Ectodermal cell (in vitro differentiated cells): ENCODE measurements at regions not wholly inside any gene's neighbourhood (a gene's known extent, or its start where the extent isn't known, plus 50 kb on each side); places are given as distances from the start of the nearest gene placed in this dataset.

Experiments used
- H3K27ac ChIP-seq: 2 replicates; pipeline ENCODE4 v1.7.0; 2013; ENCODE audit warnings: mild to moderate bottlenecking, low read depth, low read length; ENCODE audit not compliant: insufficient read depth, poor library complexity, severe bottlenecking
- H3K27me3 ChIP-seq: 2 replicates; pipeline ENCODE4 v1.7.0; 2013; ENCODE audit warnings: mild to moderate bottlenecking, low read length; ENCODE audit not compliant: insufficient read depth, control insufficient read depth, poor library complexity, severe bottlenecking
- H3K36me3 ChIP-seq: one replicate; pipeline ENCODE4 v1.7.0; 2013; ENCODE audit warnings: low read length; ENCODE audit not compliant: control insufficient read depth, insufficient read depth
- H3K4me1 ChIP-seq: one replicate; pipeline ENCODE4 v1.7.0; 2013; ENCODE audit warnings: low read length; ENCODE audit not compliant: control insufficient read depth, insufficient read depth
- H3K4me3 ChIP-seq: 2 replicates; pipeline ENCODE4 v1.7.0; 2013; ENCODE audit warnings: low read depth, low read length, control low read depth; ENCODE audit not compliant: insufficient read depth
- H3K9me3 ChIP-seq: 2 replicates; pipeline ENCODE4 v1.7.0; 2013; ENCODE audit warnings: mild to moderate bottlenecking, low read length, moderate library complexity; ENCODE audit not compliant: control insufficient read depth
- WGBS, 2 experiments: methylation state at CpG; one replicate each; pipeline ENCODE4 v1.1.7; 2013; ENCODE audit warnings: missing lambda C conversion rate in 2 of 2; 5-methylcytosine and 5-hydroxymethylcytosine counted together

- H3K27me3 ChIP-seq: no peaks in the 10 kb centered on the region
- WGBS, 2 experiments: 73 to 76% methylated on average over 2 of the region's 2 CpGs
- no peaks in the 10 kb centered on the region for H3K36me3 ChIP-seq
- H3K4me3 ChIP-seq: no peak overlapping the region
- no peaks in the 10 kb centered on the region for H3K4me1 ChIP-seq
- no peak overlapping the region for H3K27ac ChIP-seq
- no peaks in the 10 kb centered on the region for H3K9me3 ChIP-seq
Measured at GRCh38 chr10:85195596-85195995, 867.2 kb downstream of the CCSER2 start.

- no peak overlapping the region for H3K4me3 ChIP-seq
- H3K27me3 ChIP-seq: no peaks in the 10 kb centered on the region
- 92 to 98% methylated on average over 4 to 5 of the region's 5 CpGs for WGBS, 2 experiments
- no peaks in the 10 kb centered on the region for H3K36me3 ChIP-seq
- no peak overlapping the region for H3K27ac ChIP-seq
- peaks cover 4% of the 10 kb centered on the region for H3K4me1 ChIP-seq
- H3K9me3 ChIP-seq: no peaks in the 10 kb centered on the region
Measured at GRCh38 chr10:85204814-85205213, 876.4 kb downstream of the CCSER2 start.

- Histone ChIP-seq H3K27ac (no peak overlapping the region), H3K9me3 (no peaks in the 10 kb centered on the region), H3K36me3 (no peaks in the 10 kb centered on the region), H3K4me1 (no peaks in the 10 kb centered on the region), H3K27me3 (no peaks in the 10 kb centered on the region), H3K4me3 (no peak overlapping the region)
- 41 to 59% methylated on average over 1 of the region's 1 CpG for WGBS, 2 experiments
Measured at GRCh38 chr10:85212526-85212925, 884.1 kb downstream of the CCSER2 start.

- Histone ChIP-seq H3K36me3 (no peaks in the 10 kb centered on the region), H3K27ac (no peak overlapping the region), H3K9me3 (no peaks in the 10 kb centered on the region), H3K27me3 (no peaks in the 10 kb centered on the region), H3K4me3 (no peak overlapping the region), H3K4me1 (no peaks in the 10 kb centered on the region)
- WGBS, 2 experiments: 96 to 100% methylated on average over 1 of the region's 1 CpG
Measured at GRCh38 chr10:85213493-85213892, 885.1 kb downstream of the CCSER2 start.

- 87 to 92% methylated on average over 1 to 2 of the region's 2 CpGs for WGBS, 2 experiments
- Histone ChIP-seq H3K36me3 (no peaks in the 10 kb centered on the region), H3K4me1 (no peaks in the 10 kb centered on the region), H3K27me3 (no peaks in the 10 kb centered on the region), H3K27ac (no peak overlapping the region), H3K4me3 (no peak overlapping the region), H3K9me3 (no peaks in the 10 kb centered on the region)
Measured at GRCh38 chr10:85222300-85222699, 893.9 kb downstream of the CCSER2 start.

GRCh38 chr10:85224366-85224940 is 896.1 kb downstream of the CCSER2 start:
- Histone ChIP-seq H3K27me3 (no peaks in the 10 kb centered on the region), H3K9me3 (no peaks in the 10 kb centered on the region), H3K4me3 (no peak overlapping the region), H3K36me3 (no peaks in the 10 kb centered on the region), H3K4me1 (no peaks in the 10 kb centered on the region), H3K27ac (no peak overlapping the region)
- WGBS, 2 experiments: 86 to 89% methylated on average over 6 of the region's 6 CpGs

GRCh38 chr10:85225311-85225710 is 896.9 kb downstream of the CCSER2 start:
- Histone ChIP-seq H3K27ac (no peak overlapping the region), H3K27me3 (no peaks in the 10 kb centered on the region), H3K4me1 (no peaks in the 10 kb centered on the region), H3K4me3 (no peak overlapping the region), H3K9me3 (no peaks in the 10 kb centered on the region), H3K36me3 (no peaks in the 10 kb centered on the region)
- WGBS, 2 experiments: 72 to 77% methylated on average over 2 of the region's 2 CpGs

- Histone ChIP-seq H3K27me3 (no peaks in the 10 kb centered on the region), H3K4me3 (no peak overlapping the region), H3K27ac (no peak overlapping the region), H3K4me1 (no peaks in the 10 kb centered on the region), H3K36me3 (no peaks in the 10 kb centered on the region), H3K9me3 (no peaks in the 10 kb centered on the region)
- 89 to 98% methylated on average over 2 of the region's 2 CpGs for WGBS, 2 experiments
Measured at GRCh38 chr10:85226596-85226995, 898.2 kb downstream of the CCSER2 start.

GRCh38 chr10:85228726-85229125 is 900.3 kb downstream of the CCSER2 start:
- no peaks in the 10 kb centered on the region for H3K9me3 ChIP-seq
- H3K27me3 ChIP-seq: no peaks in the 10 kb centered on the region
- no peak overlapping the region for H3K4me3 ChIP-seq
- WGBS, 2 experiments: 93 to 100% methylated on average over 1 of the region's 1 CpG
- H3K4me1 ChIP-seq: no peaks in the 10 kb centered on the region
- H3K36me3 ChIP-seq: no peaks in the 10 kb centered on the region
- H3K27ac ChIP-seq: no peak overlapping the region

- Histone ChIP-seq H3K4me1 (no peaks in the 10 kb centered on the region), H3K27ac (no peak overlapping the region), H3K4me3 (no peak overlapping the region), H3K27me3 (no peaks in the 10 kb centered on the region), H3K9me3 (no peaks in the 10 kb centered on the region), H3K36me3 (no peaks in the 10 kb centered on the region)
- WGBS, 2 experiments: 81 to 82% methylated on average over 3 of the region's 3 CpGs
Measured at GRCh38 chr10:85231534-85232270, 903.3 kb downstream of the CCSER2 start.
